NCI-H1105 treated with DMSO at 0.1 percent for 48 hours (cell line): ENCODE measurements at regions not wholly inside any gene's neighbourhood (a gene's known extent, or its start where the extent isn't known, plus 50 kb on each side); places are given as distances from the start of the nearest gene placed in this dataset.
A peak's percentile ranks its signal among the peaks of the same experiment; 100 is the strongest.
"Not testable (repeated sequence)": the region's sequence is repeated elsewhere in the genome, so short reads cannot be mapped to it uniquely, and the experiment has no call there.

Source experiments
- DNase-seq: peaks from one replicate; lab custom pipeline; 2025; lab: John Stamatoyannopoulos, UW

DNA sequence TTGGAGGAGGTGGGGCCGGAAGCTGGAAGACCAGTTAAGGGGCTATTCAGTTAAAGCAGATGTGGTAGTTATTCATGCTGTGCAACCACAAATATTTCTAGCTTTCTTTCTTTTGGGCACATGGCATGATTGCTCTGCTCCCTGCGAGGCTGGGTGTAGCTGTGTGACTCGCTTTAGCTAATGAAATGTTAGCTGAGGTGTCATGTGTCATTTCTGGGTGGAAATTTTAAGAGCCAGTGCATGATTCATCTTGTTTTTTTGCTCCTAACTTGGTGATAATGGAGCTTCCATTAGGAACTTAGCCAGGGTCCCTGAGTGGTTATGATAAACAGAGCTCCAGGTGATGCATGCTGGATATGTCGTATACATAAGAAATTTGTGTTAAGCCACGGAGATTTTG lies 300.6 kb downstream of the SATB1 start:
- DNase-seq, result peak; percentile 20

DNA sequence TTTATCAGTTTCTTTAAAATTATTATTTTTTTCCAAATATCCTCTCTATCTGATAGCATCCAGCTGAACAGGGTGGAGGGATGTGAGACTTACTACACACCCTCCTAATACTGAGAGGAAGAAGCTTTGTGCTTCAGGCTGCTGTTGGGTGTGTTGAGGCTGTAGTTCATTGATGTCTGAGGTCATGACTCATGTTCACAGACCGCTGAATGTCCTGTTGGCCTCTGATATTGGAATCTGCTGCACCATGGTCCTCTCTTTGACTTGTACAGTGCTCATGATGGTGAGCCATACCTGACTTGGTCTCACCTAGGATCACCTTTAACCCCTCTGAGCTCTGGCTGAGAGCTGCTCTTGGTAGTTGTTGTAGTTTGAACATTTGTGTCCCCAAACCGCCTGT lies 302.9 kb downstream of the SATB1 start:
- DNase-seq, result no peak

DNA sequence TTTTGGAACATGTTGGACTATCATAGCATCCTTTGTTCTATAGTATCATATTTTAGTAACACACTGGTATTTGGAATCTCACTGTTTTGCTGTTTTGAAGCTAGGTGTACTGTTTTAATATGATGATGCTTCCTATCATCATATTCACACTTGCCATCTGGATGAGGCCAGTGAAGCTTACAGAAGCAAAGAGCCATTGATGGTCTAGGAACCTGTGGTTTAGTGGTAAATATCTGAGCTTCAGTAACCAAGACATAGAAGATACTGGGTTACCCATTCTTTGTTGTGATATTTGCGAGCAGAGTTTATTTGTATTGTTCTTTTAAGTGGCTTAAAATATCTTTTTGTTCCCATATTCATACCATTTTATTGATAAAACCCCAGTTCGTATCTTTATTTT lies 304.1 kb downstream of the SATB1 start:
- no peak for DNase-seq

DNA sequence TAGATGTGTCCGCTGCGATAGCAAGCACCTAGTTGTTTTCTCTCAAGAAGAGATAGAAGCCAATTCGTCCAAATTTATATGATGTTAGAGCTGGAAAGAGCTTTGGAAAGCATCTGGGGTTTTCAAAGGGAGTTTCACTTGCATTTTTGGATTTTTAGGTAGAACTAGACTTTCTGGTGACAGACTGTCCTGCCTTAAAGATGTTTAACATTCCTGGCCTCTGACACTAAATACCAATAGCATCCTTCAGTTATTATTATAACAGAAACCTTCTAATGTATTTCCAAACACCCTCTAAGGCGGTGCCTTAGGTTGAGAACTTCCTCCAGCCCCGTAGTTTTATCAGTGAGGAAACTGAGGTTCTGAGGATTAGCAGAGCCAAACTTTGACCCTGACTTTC lies 305.3 kb downstream of the SATB1 start:
- no peak for DNase-seq

DNA sequence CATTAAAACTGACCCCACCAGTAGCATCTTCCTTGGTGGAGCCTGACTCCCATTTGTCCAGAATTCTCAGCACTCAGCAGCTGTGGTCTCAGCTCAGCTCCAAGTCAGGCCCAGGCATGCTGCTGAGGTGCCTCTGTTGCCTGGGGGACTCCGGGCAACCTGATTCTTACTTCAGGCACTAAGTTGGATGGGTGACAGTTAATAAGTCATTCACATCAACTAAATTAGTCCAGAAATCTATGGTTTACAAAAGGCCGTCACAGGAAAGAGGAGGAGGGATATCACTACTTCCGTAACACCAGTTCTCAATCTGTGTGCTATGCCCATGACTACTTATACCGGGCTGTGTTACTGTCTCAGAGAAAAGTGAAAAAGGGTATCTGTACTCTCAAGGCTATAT lies 310.2 kb downstream of the SATB1 start:
- peak; percentile 36 for DNase-seq

DNA sequence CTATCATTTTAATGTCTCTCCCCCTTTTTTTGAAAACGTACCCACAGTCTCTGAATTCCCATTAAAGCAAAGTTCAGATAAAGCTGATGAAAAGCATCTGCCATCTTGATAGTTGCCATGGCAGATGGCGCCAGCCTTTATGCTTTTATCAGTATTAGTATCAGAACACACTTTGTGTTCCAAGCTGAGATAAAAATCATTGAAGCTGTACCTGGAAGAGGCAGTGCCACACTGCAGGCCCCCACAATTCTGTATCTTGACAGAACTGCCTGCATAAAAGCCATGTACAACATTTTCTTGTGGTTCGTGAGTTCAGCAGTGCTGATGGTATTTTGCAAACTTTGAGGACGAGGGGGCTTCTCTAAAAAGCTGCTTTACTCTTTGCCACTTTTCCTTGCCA lies 311.7 kb downstream of the SATB1 start:
- no peak for DNase-seq

DNA sequence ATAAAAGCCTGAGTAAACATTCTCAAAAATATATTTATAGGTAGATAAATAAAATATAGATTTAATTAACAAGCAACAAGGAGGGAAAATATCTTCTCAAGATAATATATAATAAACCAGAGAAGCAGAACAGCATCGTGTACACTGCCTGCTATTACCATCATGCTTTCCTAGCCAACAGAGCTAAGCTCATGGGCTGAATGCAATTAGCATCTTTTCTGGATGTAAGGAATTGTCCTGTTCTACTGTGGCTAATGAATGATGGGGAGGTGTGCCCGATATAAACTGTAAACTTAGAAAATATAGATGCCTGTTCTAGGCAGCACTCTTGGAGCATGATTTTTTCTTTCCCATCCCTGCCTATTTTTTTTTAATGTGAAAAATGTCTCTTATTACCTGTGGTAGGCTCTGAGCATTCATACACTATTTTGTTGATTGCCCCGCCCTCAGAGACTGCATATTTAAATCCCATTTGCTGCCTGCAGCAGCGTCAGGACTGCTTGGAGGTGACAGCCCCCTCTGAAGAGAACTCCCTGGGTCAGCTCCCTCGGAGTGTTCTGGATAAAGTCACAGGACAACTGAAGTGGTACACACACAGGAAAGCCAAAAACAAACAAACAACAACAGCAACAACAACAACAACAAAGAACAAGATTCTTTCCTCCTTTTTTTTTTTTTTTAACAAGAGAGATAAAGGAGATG lies 312.3 kb downstream of the SATB1 start:
- DNase-seq, result no peak

DNA sequence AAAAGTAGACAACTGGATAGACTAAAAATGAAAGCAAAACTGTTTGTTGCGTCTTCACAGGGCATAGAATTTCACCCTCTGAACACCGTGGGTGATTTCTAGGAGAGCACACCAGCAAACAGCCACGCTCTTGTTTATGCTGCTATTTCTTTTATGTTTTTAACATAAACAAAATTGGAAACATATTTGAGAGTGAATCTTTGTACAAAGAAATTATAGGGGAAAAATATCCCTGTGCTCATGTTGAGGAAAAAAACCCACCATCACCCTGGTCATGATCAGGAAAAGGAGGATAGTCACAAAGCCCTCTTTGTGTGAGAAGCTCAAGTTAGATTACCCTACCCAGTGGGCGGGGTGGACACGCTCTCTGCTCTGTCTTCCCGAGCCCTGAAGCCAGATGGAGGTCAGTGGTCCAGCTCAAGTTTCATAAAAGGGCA lies 313.3 kb downstream of the SATB1 start:
- no peak for DNase-seq

DNA sequence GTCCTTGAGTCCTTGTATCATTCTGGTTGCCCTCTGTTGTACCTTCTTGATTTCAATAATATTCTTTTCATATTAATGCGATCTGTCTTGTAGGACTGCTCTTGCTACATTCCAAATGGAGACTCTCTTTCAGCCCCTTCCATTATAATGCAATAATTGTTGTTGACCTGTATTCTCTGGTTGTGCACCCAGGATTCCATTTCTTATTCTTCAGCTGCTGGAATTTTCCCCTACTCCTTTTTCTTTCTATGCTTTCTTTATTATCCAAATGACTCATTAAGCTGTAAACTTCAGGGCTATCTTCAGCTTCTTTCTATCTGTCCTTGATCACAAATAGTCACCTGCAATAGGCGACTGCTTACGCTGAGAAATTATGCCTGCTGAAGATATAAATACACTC lies 321.5 kb downstream of the SATB1 start:
- no peak for DNase-seq

DNA sequence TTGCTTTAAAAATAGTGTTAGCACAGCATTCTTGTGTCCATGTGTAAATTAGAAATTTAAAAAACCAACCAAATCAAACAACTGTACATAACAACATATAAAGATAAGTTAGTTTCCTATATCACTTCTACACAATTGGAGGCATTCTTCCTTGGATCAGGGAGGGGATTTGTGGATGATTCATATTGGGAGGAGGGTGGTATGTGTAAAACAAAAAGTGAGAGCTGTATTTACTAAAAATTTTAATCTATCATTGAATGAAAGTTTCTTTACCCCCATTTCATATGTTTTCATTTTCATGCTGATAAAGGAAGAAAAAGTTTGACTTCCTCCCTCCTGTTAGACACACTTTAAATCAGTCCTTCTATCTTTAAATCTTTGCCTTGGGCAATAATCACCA lies 325.0 kb downstream of the SATB1 start:
- DNase-seq, result no peak

DNA sequence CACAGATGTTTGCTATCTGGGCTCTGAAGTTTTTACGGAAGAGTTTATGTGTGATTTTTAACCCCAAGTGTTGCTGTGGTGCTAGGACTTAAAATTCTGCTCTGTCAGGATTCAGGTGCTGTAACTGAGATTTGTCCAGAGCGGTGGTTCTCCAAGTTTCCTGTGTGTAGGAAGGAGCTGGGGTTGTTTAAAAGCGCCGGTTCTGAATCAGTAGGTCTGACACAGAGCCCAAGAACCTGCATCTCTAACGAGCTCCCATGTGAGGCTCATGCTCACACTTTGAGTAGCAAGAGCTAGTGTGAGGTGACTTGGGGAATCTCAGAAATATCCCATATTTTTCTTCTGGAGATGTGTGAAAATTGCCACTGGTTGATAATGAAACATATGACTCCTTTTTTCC lies 325.5 kb downstream of the SATB1 start:
- no peak for DNase-seq

DNA sequence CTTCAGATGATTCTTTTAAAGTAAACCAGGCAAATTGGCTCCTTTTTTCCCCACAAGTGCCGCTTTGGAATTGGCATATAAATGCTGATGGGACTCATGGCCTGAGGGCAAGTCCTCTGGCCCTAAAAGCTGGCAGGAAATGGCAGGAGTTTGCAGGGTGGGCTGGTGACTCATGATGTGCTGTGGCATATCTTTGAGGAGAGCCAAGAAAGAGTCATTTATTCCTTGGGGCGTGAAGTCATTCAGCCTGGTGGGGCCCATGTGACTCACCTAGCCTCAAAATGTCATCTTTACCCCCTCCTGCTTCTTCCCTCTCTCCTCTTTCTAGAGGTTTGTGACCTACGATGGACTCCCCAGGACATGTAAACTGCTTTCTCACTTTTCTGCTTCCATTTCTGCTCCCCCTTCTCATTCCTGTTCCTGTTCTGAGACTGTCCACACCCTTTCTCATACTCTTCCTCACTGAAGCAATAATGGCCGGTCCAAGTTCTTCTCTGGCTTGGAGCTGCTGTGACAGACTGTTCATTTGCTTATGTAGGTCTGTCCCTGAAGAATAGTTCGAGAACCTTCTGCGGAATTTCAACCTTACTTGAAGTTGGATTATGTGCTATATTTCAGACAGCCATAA lies 326.1 kb downstream of the SATB1 start:
- DNase-seq, result no peak

DNA sequence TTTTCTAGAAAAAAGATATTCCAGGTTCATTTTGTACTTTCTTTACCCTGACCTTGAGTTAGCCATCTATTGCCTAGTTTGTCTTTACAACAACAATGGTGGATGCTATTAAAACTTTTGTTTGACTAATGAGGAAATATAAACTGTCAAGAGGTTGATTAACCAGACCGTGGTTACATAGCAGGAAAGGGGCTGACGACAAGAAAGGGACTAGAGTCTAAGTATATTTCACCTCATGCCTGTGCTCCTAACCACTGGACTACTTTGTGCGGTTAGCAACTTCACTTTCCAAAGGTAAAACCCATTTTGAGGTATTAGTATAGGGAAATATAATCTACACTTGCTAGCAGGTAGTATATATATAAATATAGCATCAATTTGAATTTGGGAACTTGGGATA lies 327.1 kb downstream of the SATB1 start:
- no peak for DNase-seq

DNA sequence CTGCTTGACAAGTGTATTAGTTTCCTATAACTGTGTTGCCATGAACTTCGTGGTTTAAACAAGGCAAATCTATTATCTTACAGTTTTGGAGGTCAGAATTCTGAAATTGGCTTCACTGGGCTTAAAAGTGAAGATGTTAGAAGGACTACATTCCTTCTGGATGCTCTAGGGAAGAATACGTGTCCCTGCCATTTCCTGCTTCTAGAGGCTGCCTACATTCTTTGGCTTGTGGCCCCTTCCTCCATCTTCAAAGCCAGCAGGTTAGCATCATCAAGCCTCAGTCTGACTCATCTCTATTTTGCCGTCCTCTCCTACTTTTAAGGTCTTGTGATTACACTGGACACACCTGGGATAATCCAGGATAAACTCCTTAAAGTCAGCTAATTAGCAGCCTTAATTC lies 327.7 kb downstream of the SATB1 start:
- DNase-seq, result no peak

DNA sequence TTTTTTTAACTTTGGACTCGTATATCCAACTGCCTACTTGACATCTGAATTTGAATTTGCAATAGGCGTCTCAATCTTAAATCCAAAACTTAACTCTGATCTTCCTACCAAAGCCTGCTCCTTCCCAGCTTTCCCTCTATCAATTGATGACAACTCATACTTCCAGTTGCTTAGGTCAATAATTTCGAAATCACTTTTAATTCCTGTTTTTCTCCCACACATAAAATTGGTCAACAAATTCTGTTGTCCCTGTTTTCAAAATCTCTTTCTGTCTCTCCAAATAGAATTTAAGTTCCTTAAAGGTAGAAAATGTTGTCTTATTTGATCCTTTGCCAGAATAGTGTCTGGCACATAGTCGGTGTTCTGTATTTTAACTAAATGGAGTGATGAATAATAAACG lies 332.4 kb downstream of the SATB1 start:
- DNase-seq, result no peak

DNA sequence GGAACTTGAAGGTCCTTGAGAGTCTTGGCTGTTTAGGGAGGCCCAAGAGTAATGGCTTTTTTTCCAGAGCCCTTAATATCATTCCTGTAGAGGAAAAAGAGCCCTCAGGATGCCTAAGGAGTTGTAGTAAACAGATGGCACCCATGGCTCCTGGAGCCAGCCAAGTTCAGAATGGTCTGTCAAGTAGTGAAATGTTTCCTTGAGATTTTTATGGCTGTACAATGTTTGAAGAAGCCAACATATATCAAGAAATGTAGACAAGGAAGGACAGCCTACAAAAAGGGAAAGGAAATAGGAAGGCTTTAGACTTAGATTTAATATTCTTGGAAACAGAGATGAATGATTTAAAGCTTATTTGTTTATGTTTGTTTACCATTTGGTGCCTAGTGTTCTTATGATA lies 334.8 kb downstream of the SATB1 start:
- no peak for DNase-seq

DNA sequence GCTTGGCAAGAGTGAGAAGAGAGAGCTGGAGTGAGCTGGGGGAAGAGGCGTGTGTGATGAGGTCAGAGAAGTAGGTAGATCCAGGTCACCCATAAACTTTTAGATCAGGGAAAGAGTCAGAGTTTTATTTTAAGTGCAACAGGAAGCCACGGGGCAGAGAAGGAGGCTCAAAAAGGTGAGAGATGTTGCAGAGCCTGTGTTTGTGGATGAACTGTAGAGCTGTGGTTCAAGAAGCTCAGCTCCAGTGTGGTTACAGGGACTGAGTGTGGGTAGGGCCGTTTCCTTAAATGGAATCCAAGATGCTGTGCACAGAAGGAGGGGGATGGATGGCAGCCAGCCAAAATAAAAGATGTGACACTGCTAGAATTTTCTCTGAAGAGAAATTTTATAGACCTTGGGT lies 337.2 kb downstream of the SATB1 start:
- no peak for DNase-seq

DNA sequence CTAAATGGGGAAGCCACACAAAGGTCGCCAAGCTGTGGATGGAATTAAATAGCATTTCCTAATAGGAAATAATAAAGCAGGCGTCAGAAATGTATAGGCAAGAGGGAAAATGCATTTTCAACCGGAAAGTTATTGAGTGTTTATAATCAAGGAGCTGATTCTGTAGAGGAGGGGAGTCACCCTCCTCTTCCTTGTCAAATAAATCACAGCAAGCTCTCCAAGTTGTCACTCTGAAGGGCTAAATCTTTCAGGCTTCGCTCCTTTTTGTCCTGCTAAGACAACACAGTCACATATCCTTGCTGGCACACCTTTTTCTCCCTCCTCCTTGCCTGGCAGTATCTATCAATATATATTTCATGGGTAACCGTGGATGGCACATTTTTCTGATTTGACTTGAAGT lies 338.4 kb downstream of the SATB1 start:
- no peak for DNase-seq

DNA sequence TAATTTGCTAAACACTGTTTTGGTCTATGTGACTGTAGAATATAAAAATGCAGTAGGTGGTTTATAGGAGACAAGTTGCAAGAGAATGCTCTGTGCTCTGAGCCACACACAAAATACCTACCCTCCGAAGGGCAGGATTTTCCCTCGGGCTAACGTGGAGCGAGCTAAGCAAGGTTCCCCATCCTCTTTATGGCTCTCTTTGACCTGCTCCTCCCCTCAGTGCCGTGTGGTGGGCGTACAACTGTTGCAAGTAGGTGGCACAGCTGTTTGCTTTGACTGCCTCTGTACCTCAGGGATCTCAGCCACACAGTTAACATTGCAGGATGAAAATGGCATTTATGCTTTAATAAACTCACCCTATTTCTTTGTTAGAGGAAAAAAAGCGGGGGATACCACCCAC lies 339.1 kb downstream of the SATB1 start:
- DNase-seq, result no peak

DNA sequence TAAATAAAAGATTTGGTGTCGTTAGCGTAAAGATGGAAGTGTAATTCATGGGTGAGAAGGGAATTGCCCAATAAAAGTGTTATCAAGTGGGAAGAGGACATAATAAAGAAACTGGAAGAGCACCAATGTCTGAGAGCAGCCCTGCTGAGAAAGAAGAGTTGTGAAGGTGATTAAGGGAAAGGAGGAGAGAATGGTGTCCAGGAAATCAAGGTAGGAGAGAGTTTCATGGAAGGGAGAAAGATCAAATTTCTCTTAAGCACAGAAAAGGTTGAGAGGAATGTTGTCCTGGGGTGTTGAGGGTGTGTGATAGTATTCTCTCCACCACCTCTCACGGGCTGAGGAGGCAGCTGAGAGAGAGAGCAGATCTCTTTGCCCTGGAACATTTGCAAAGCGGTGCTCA lies 339.7 kb downstream of the SATB1 start:
- no peak for DNase-seq

DNA sequence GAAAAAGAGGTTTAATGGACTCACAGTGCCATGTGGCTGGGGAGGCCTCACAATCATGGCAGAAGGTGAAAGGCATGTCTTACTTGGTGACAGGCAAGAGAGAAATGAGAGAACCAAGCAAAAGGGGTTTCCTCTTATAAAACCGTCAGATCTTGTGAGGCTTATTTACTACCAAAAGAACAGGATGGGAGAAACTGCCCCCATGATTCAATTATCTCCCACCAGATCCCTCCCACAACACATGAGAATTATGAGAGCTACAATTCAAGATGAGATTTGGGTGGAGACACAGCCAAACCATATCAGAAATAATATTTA lies 340.8 kb upstream of the TBC1D5 start:
- not testable (repeated sequence) for DNase-seq

DNA sequence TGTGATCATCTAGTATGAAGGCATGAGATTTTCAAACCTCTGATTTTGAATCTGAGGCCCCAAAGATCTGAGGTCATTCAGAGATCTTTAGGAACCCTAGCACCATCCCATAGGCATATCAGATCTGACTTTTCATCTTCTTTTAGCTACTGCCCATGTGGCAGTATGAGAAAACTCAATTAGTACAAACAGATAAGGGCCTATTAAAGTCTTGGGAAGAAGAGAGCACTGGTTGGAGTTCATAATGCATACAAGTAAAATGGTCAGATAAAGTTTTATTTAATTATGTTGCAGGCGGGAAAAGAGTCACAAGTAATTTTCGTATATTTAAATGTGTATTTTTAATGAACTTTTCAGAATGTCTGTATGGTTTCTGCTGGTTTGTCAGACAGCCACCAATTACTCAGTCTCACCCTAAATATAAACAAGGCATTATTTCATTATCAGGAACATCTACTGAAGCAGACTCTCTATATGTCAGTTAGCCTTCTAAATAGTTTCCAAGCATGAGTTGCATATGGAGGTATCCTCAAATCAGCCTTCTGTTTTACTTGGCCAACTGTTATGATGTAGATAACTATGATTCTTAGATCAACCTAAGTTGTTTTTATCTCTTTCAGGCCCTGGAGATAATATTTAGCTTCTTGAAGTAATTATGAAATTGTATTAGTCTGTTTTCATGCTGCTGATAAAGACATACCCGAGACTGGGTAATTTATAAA lies 340.3 kb upstream of the TBC1D5 start:
- DNase-seq, result no peak

DNA sequence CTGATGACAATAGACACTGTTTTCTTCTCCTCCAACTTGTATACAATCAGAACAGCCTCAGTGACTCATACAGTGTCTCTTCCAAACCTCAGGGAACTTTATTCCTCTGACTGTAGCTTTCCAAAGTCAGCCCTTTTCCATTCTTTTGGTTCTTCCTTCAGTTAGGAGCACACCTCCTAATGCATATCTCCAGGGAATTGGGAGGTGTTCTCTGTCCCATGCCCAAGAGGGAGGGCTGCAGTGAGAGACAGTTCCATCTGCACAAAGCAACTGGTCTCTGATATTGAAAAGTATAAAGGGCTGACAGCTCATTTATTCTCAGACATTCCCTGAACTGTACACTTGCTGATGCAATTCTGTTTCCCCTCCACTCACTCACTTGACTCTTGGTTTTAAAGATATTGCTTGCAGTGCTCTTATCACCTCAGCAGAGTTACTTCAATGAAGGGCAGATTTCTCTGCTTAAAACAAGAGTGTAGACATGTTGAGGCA lies 337.8 kb upstream of the TBC1D5 start:
- DNase-seq, result no peak

DNA sequence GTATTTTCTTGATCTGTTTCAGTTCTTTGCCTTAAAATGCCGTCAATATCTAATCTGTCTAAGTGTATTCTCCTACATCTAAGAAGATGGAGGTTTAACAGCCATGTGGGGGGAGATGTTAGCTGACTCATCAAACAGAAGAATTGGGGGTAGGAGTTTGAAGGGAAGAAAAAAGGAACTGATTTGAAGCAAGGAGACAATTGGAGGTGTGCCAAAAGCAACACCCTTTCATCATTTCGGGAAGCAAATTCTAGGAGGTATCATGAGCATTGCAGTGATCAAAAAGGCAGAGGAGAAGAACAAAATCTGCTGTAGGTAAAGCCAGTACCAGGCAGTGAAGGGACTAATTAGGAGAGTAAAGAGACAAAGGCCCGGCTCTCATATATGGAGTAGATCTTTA lies 337.3 kb upstream of the TBC1D5 start:
- DNase-seq, result no peak
